ENCODE measurements at regions not wholly inside any gene's neighbourhood (a gene's known extent, or its start where the extent isn't known, plus 50 kb on each side); places are given as distances from the start of the nearest gene placed in this dataset.
A peak's percentile ranks its signal among the peaks of the same experiment; 100 is the strongest.
"Not testable (repeated sequence)": the region's sequence is repeated elsewhere in the genome, so short reads cannot be mapped to it uniquely, and the experiment has no call there.

DNA sequence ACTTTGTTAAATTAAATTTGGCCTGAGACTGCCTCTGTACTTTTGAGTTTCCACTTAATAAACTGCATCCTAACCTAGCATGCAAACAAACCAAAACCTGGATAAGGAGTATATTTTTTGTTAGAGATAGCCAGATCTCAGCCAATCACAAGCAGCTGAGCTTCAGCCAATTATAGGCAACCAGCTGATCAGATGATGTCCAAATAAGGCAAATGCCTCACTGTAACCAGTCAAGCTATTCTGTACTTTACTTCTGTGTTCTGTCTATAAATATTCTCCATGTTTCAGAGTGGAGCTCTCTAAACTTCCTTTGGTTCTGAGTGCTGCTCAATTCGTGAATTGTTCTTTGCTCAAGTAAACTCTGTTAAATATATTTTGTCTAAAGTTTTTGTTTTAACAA lies 194.6 kb upstream of the RGS17 start:
- Histone ChIP-seq H3K9me3 (no peaks in the 10 kb centered on the region), H3K4me3 (no peak overlapping the region), H3K36me3 (no peaks in the 10 kb centered on the region), H3K4me1 (no peaks in the 10 kb centered on the region), H3K27ac (no peak overlapping the region), H3K27me3 (no peaks in the 10 kb centered on the region)
- DNase-seq: no peak
- TF ChIP-seq, protein P1, sequence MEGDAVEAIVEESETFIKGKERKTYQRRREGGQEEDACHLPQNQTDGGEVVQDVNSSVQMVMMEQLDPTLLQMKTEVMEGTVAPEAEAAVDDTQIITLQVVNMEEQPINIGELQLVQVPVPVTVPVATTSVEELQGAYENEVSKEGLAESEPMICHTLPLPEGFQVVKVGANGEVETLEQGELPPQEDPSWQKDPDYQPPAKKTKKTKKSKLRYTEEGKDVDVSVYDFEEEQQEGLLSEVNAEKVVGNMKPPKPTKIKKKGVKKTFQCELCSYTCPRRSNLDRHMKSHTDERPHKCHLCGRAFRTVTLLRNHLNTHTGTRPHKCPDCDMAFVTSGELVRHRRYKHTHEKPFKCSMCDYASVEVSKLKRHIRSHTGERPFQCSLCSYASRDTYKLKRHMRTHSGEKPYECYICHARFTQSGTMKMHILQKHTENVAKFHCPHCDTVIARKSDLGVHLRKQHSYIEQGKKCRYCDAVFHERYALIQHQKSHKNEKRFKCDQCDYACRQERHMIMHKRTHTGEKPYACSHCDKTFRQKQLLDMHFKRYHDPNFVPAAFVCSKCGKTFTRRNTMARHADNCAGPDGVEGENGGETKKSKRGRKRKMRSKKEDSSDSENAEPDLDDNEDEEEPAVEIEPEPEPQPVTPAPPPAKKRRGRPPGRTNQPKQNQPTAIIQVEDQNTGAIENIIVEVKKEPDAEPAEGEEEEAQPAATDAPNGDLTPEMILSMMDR (IDR thresholded peaks at IDR 0.05): no peak

GRCh38 chr6:153312634-153313033 lies 181.6 kb upstream of the RGS17 start:
- H3K9me3 ChIP-seq: no peaks in the 10 kb centered on the region
- H3K4me1 ChIP-seq: no peaks in the 10 kb centered on the region
- TF ChIP-seq, protein P1 (IDR thresholded peaks at IDR 0.05): peak in 2 of 6 experiments; percentile 35 to 36
- no peak for TF ChIP-seq POLR2A (IDR thresholded peaks at IDR 0.05)
- peak in 2 of 3 donors; percentile 47 to 53 for DNase-seq
- no peak overlapping the region for H3K4me3 ChIP-seq
- no peak overlapping the region for H3K27ac ChIP-seq
- H3K36me3 ChIP-seq: no peaks in the 10 kb centered on the region
- no peaks in the 10 kb centered on the region for H3K27me3 ChIP-seq

DNA sequence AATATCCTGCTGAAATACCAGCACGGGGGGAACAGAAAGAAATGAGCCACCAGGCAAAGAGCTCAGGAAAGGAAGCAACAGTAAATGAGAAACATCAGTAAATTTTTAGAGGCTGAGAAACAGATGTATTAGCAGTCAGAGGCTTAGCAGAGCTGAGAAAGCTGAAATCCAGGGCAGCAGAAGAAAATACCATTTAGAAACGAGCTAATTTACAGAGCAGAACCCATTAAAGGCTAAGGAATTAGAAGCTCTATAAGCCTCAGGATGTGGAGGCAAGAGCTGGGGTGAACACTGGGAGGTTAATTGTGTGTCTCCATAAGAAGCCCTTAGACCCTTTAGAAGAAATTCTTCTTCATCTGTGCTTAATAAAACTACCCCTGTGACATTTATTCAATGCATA lies 178.6 kb upstream of the RGS17 start:
- Histone ChIP-seq H3K9me3 (no peaks in the 10 kb centered on the region), H3K36me3 (no peaks in the 10 kb centered on the region)
- no peak for DNase-seq

GRCh38 chr6:153302133-153302532 lies 171.1 kb upstream of the RGS17 start:
- Histone ChIP-seq H3K9me3 (no peaks in the 10 kb centered on the region), H3K27me3 (no peaks in the 10 kb centered on the region), H3K4me1 (no peaks in the 10 kb centered on the region), H3K36me3 (no peaks in the 10 kb centered on the region), H3K4me3 (no peak overlapping the region), H3K27ac (no peak overlapping the region)
- no peak for DNase-seq
- TF ChIP-seq, protein P1 (IDR thresholded peaks at IDR 0.05): no peak
- no peak for TF ChIP-seq POLR2A (IDR thresholded peaks at IDR 0.05)

More for the DNA sequence above, 178.6 kb upstream of the RGS17 start:
- Histone ChIP-seq H3K27me3 (no peaks in the 10 kb centered on the region), H3K4me3 (no peak overlapping the region), H3K27ac (no peak overlapping the region), H3K4me1 (no peaks in the 10 kb centered on the region)
- TF ChIP-seq, protein P1 (IDR thresholded peaks at IDR 0.05): no peak

GRCh38 chr6:153301602-153302001 lies 170.5 kb upstream of the RGS17 start:
- Histone ChIP-seq H3K36me3 (no peaks in the 10 kb centered on the region), H3K27ac (no peak overlapping the region), H3K4me1 (no peaks in the 10 kb centered on the region), H3K4me3 (no peak overlapping the region), H3K27me3 (no peaks in the 10 kb centered on the region), H3K9me3 (no peaks in the 10 kb centered on the region)
- no peak for DNase-seq
- no peak for TF ChIP-seq POLR2A (IDR thresholded peaks at IDR 0.05)
- TF ChIP-seq, protein P1 (IDR thresholded peaks at IDR 0.05): no peak

- peak in 1 of 3 donors; percentile 17 for DNase-seq
- not testable (repeated sequence) for H3K4me3 ChIP-seq, H3K27ac ChIP-seq, H3K9me3 ChIP-seq, H3K27me3 ChIP-seq, H3K36me3 ChIP-seq, H3K4me1 ChIP-seq
These were observed 151.4 kb upstream of the RGS17 start for GRCh38 chr6:153282456-153282855.
